Brain microvascular endothelial cell (primary cell): ENCODE measurements at regions not wholly inside any gene's neighbourhood (a gene's known extent, or its start where the extent isn't known, plus 50 kb on each side); places are given as distances from the start of the nearest gene placed in this dataset.

Experiments used
- DNase-seq: peaks from one replicate; pipeline ENCODE4 v3.0.0-alpha.2; 2020
- H3K27ac ChIP-seq: fragments of 250-450 bp; sonication (Bioruptor Pico); 2 replicates; pipeline ENCODE4 v1.5.1; 2020; ENCODE audit warnings: mild to moderate bottlenecking, moderate library complexity
- H3K27me3 ChIP-seq: fragments of 250-450 bp; sonication (Bioruptor Pico); replicated peaks from 2 replicates; pipeline ENCODE4 v1.5.1; 2020; ENCODE audit warnings: mild to moderate bottlenecking
- H3K36me3 ChIP-seq: fragments of 250-450 bp; sonication (Bioruptor Pico); replicated peaks from 2 replicates; pipeline ENCODE4 v1.5.1; 2020; ENCODE audit warnings: mild to moderate bottlenecking
- H3K4me3 ChIP-seq: 2 replicates; pipeline ENCODE4 v1.5.1; 2011; ENCODE audit warnings: low read depth, mild to moderate bottlenecking, control low read depth, low read length, moderate library complexity
- CTCF ChIP-seq: IDR thresholded peaks from 2 replicates; pipeline ENCODE4 v1.5.1; 2011; ENCODE audit warnings: low read depth, mild to moderate bottlenecking, moderate library complexity, low read length, control low read depth, inconsistent platforms; ENCODE audit errors: missing control alignments
- in situ Hi-C: cut with HindIII; loops from 2 replicates; pipeline ENCODE4 v1.10.0; 2017; ENCODE audit warnings: low sequenced_read_pairs, low pct_ligation_motif_present

- Histone ChIP-seq H3K4me3 (no peak overlapping the region), H3K27ac (peak overlapping the region; percentile 96), H3K36me3 (no peaks in the 10 kb centered on the region), H3K27me3 (no peaks in the 10 kb centered on the region)
- DNase-seq, result peak; percentile 94
- in situ Hi-C loops, result no loop called here
- TF ChIP-seq CTCF, result no peak
Measured at GRCh38 chr4:147355847-147356246, 125.0 kb upstream of the EDNRA start.

GRCh38 chr4:147360301-147360700, 120.6 kb upstream of the EDNRA start:
- no peak for TF ChIP-seq CTCF
- in situ Hi-C loops, result no loop called here
- Histone ChIP-seq H3K4me3 (no peak overlapping the region), H3K27me3 (no peaks in the 10 kb centered on the region), H3K36me3 (no peaks in the 10 kb centered on the region), H3K27ac (peak overlapping the region; percentile 96)
- peak; percentile 92 for DNase-seq

GRCh38 chr4:147361726-147362125, 119.2 kb upstream of the EDNRA start:
- in situ Hi-C loops, result no loop called here
- TF ChIP-seq CTCF, result no peak
- no peaks in the 10 kb centered on the region for H3K27me3 ChIP-seq
- no peaks in the 10 kb centered on the region for H3K36me3 ChIP-seq
- no peak overlapping the region for H3K4me3 ChIP-seq
- DNase-seq, result peak; percentile 94
- peak overlapping the region; percentile 96 for H3K27ac ChIP-seq

GRCh38 chr4:147362938-147363337, 118.0 kb upstream of the EDNRA start:
- in situ Hi-C loops, result no loop called here
- no peaks in the 10 kb centered on the region for H3K27me3 ChIP-seq
- no peak overlapping the region for H3K4me3 ChIP-seq
- TF ChIP-seq CTCF, result no peak
- peak overlapping the region; percentile 96 for H3K27ac ChIP-seq
- peak; percentile 75 for DNase-seq
- H3K36me3 ChIP-seq, result no peaks in the 10 kb centered on the region

- TF ChIP-seq CTCF, result no peak
- in situ Hi-C loops, result no loop called here
- no peaks in the 10 kb centered on the region for H3K27me3 ChIP-seq
- peak overlapping the region; percentile 96 for H3K27ac ChIP-seq
- no peaks in the 10 kb centered on the region for H3K36me3 ChIP-seq
- no peak overlapping the region for H3K4me3 ChIP-seq
- DNase-seq, result no peak
Measured at GRCh38 chr4:147363514-147363913, 117.4 kb upstream of the EDNRA start.

- no peak for TF ChIP-seq CTCF
- H3K36me3 ChIP-seq, result no peaks in the 10 kb centered on the region
- no peak overlapping the region for H3K4me3 ChIP-seq
- no peak overlapping the region for H3K27ac ChIP-seq
- in situ Hi-C loops, result no loop called here
- no peak for DNase-seq
- H3K27me3 ChIP-seq, result no peaks in the 10 kb centered on the region
Measured at GRCh38 chr4:147365396-147365795, 115.5 kb upstream of the EDNRA start.
